ENCODE measurements at regions not wholly inside any gene's neighbourhood (a gene's known extent, or its start where the extent isn't known, plus 50 kb on each side); places are given as distances from the start of the nearest gene placed in this dataset.

- H3K27me3 ChIP-seq = no peaks in the 10 kb centered on the region
- TF ChIP-seq CTCF (IDR thresholded peaks at IDR 0.05) = no peak
- no peaks in the 10 kb centered on the region for H3K4me1 ChIP-seq
- H3K9me3 ChIP-seq = no peaks in the 10 kb centered on the region
- no peak for DNase-seq
- no peak overlapping the region for H3K27ac ChIP-seq
- no peak overlapping the region for H3K4me3 ChIP-seq
- intact Hi-C loops (cut with DNase I; ENCODE audit: low total_unique reads) = no loop called here
- no peaks in the 10 kb centered on the region for H3K36me3 ChIP-seq
Observed at GRCh38 chr1:175830500-175830899, 87.1 kb upstream of the TNR start.

GRCh38 chr1:175829845-175830244, 86.5 kb upstream of the TNR start:
- H3K27ac ChIP-seq = no peak overlapping the region
- no peaks in the 10 kb centered on the region for H3K27me3 ChIP-seq
- no peaks in the 10 kb centered on the region for H3K36me3 ChIP-seq
- H3K4me1 ChIP-seq = no peaks in the 10 kb centered on the region
- H3K9me3 ChIP-seq = no peaks in the 10 kb centered on the region
- TF ChIP-seq CTCF (IDR thresholded peaks at IDR 0.05) = no peak
- intact Hi-C loops (cut with DNase I; ENCODE audit: low total_unique reads) = no loop called here
- H3K4me3 ChIP-seq = no peak overlapping the region
- no peak for DNase-seq

GRCh38 chr1:175826705-175827104, 83.3 kb upstream of the TNR start:
- intact Hi-C loops (cut with DNase I; ENCODE audit: low total_unique reads) = no loop called here
- DNase-seq = no peak
- TF ChIP-seq CTCF (IDR thresholded peaks at IDR 0.05) = no peak
- H3K27me3 ChIP-seq = no peaks in the 10 kb centered on the region
- H3K27ac ChIP-seq = no peak overlapping the region
- no peaks in the 10 kb centered on the region for H3K9me3 ChIP-seq
- H3K36me3 ChIP-seq = no peaks in the 10 kb centered on the region
- no peak overlapping the region for H3K4me3 ChIP-seq
- H3K4me1 ChIP-seq = peaks cover 0 to 16% (median 3%) of the 10 kb centered on the region in 4 donors

- no peaks in the 10 kb centered on the region for H3K9me3 ChIP-seq
- intact Hi-C loops (cut with DNase I; ENCODE audit: low total_unique reads) = no loop called here
- H3K36me3 ChIP-seq = no peaks in the 10 kb centered on the region
- H3K27ac ChIP-seq = no peak overlapping the region
- H3K27me3 ChIP-seq = no peaks in the 10 kb centered on the region
- H3K4me1 ChIP-seq = peaks cover 0 to 26% (median 4%) of the 10 kb centered on the region in 4 donors
- no peak for DNase-seq
- H3K4me3 ChIP-seq = no peak overlapping the region
- TF ChIP-seq CTCF (IDR thresholded peaks at IDR 0.05) = no peak
Observed at GRCh38 chr1:175824079-175824478, 80.7 kb upstream of the TNR start.

- no peak overlapping the region for H3K27ac ChIP-seq
- H3K27me3 ChIP-seq = no peaks in the 10 kb centered on the region
- H3K4me3 ChIP-seq = no peak overlapping the region
- peaks cover 0 to 33% (median 6%) of the 10 kb centered on the region in 4 donors for H3K4me1 ChIP-seq
- no peaks in the 10 kb centered on the region for H3K36me3 ChIP-seq
- intact Hi-C loops (cut with DNase I; ENCODE audit: low total_unique reads) = no loop called here
- DNase-seq = no peak
- TF ChIP-seq CTCF (IDR thresholded peaks at IDR 0.05) = no peak
- H3K9me3 ChIP-seq = no peaks in the 10 kb centered on the region
Observed at GRCh38 chr1:175823406-175823805, 80.0 kb upstream of the TNR start.

- intact Hi-C loops (cut with DNase I; ENCODE audit: low total_unique reads) = no loop called here
- Histone ChIP-seq H3K4me3 (no peak overlapping the region), H3K27ac (peak overlapping the region in 1 of 2 donors; percentile 56), H3K9me3 (no peaks in the 10 kb centered on the region), H3K4me1 (peaks cover 0 to 41% (median 7%) of the 10 kb centered on the region in 4 donors), H3K27me3 (no peaks in the 10 kb centered on the region), H3K36me3 (no peaks in the 10 kb centered on the region)
- no peak for TF ChIP-seq CTCF (IDR thresholded peaks at IDR 0.05)
- DNase-seq = no peak
Observed at GRCh38 chr1:175822580-175822979, 79.2 kb upstream of the TNR start.
